ENCODE measurements at regions not wholly inside any gene's neighbourhood (a gene's known extent, or its start where the extent isn't known, plus 50 kb on each side); places are given as distances from the start of the nearest gene placed in this dataset.

DNA sequence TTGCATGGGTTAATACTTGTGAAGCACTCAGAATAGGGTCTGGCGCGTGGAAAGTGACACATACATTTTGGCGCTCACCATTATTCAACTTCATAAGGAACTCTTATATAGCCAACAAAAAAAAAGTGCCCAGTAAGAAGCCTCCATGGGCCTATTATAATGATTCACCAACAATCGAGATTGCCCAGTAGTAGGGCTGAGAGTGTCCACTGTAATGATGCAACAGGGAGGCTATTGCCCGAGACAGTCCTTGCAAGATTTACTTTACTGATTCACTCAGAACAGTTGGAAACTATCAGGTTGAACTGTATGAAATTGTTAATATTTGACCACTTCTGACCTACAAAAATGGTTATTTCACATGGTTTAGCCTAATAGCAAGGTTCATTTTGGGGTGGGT lies 86.0 kb downstream of the PJA1 start:
- Mint-ChIP-seq H3K27ac (no peak overlapping the region), H3K27me3 (peaks cover 0 to 4% (median 0%) of the 10 kb centered on the region in 3 donors), H3K4me3 (no peak overlapping the region), H3K36me3 (no peaks in the 10 kb centered on the region), H3K4me1 (no peaks in the 10 kb centered on the region), H3K9me3 (no peaks in the 10 kb centered on the region)
- ATAC-seq (ENCODE audit: low read depth in 2 of 2) (no peak), DNase-seq (no peak)

DNA sequence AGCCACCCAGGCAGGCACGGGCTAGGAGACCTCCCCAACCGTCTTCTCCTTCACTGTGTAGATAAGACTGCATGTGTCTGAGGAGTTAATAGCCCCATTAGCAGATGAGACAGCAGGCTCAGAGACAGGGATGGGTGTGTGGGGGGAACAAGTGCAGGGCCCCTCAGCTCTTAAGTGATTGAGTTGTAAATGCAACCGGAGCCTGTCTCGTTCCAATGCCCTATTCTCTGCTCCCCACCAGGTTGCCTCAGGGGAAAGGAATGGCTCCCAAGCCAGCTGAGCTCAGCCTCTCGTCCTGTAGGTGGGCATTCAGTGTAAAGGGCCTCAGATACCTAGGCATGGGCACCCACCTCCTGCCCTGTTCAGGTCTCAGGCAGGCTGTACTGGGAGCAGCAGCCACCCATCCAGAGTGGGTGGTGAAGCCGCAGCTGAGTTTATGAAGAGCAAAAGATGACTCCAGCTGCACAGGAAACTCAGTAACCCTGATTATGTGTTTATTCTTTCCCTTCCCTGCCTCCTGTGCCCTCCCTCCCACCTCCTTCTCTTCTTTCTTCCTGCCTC lies 87.3 kb downstream of the PJA1 start:
- ATAC-seq (ENCODE audit: low read depth in 2 of 2) = no peak
- Mint-ChIP-seq H3K4me1 (no peaks in the 10 kb centered on the region), H3K27ac (no peak overlapping the region)

DNA sequence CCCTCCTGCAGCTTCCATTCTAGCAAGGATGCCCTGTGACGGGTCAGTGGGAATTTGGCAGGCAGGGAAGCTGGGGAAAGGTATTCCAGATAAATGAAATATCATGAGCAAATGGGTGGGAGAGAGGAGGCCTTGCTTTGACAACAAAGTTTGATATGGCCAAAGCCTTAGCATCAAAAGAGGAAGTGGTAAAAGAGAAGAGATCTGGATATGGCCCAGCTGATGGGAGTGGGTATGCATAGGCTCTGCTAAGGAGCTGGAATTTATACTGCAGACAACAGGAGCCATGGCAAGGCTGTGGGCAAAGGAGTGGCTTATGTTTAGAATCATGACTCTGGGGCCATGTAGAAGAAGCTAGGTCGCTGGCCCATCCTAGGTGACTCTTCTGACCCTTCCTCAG lies 89.2 kb downstream of the PJA1 start:
- DNase-seq (no peak), ATAC-seq (ENCODE audit: low read depth in 2 of 2) (no peak)
- Mint-ChIP-seq H3K4me3 (no peak overlapping the region), H3K27ac (no peak overlapping the region), H3K36me3 (no peaks in the 10 kb centered on the region), H3K4me1 (no peaks in the 10 kb centered on the region), H3K9me3 (no peaks in the 10 kb centered on the region), H3K27me3 (peaks cover 0 to 4% (median 0%) of the 10 kb centered on the region in 3 donors)

More for the DNA sequence above, 87.3 kb downstream of the PJA1 start:
- no peak for DNase-seq
- H3K9me3 Mint-ChIP-seq = no peaks in the 10 kb centered on the region
- H3K36me3 Mint-ChIP-seq = no peaks in the 10 kb centered on the region
- H3K27me3 Mint-ChIP-seq = peaks cover 0 to 4% (median 0%) of the 10 kb centered on the region in 3 donors
- H3K4me3 Mint-ChIP-seq = no peak overlapping the region

DNA sequence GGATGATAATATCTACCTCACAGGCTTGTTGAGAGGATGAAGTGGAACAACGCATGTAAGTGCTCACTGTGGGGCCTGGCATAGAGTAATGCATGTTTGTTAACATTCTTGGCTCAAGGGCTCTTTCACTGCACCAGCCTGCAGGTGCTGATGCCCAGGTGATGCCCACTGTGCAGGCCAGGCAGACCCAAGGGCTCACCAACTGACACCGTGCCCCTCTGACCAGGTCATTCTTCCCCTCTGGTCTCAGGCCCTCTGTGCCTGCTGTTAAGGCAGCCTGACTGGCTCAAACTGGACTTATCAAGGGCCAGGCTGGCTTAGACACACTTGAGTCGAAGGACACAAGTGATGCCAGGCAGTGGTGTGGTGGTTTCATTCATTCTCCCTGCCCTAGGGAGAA lies 90.5 kb downstream of the PJA1 start:
- DNase-seq (no peak), ATAC-seq (ENCODE audit: low read depth in 2 of 2) (no peak)
- H3K9me3 Mint-ChIP-seq = no peaks in the 10 kb centered on the region
- H3K27me3 Mint-ChIP-seq = peaks cover 0 to 4% (median 0%) of the 10 kb centered on the region in 3 donors
- no peak overlapping the region for H3K27ac Mint-ChIP-seq
- no peaks in the 10 kb centered on the region for H3K36me3 Mint-ChIP-seq
- H3K4me3 Mint-ChIP-seq = no peak overlapping the region
- no peaks in the 10 kb centered on the region for H3K4me1 Mint-ChIP-seq

DNA sequence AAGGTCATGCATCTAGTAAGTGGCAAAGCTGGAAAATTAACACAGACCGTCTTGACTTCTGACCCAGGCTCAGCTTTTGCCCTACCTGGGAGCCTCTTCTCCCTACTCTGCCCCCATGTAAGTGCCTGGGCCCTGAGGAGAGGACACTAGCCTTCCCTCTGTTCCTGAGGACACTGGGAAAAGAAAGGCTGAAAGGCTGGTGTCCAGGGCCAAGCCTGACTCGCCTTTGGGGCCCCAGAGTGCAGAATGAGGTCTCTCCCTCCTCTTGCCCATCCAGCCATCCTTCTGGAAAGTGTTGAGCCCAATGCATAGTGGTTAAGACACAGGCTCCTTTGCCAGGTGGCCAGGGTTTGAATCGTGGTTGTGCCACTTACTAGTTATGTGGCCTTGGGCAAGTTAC lies 91.5 kb downstream of the PJA1 start:
- Mint-ChIP-seq H3K36me3 (no peaks in the 10 kb centered on the region), H3K4me3 (no peak overlapping the region), H3K27me3 (peaks cover 0 to 4% (median 0%) of the 10 kb centered on the region in 3 donors), H3K27ac (no peak overlapping the region), H3K4me1 (no peaks in the 10 kb centered on the region), H3K9me3 (no peaks in the 10 kb centered on the region)
- DNase-seq (no peak), ATAC-seq (ENCODE audit: low read depth in 2 of 2) (no peak)

DNA sequence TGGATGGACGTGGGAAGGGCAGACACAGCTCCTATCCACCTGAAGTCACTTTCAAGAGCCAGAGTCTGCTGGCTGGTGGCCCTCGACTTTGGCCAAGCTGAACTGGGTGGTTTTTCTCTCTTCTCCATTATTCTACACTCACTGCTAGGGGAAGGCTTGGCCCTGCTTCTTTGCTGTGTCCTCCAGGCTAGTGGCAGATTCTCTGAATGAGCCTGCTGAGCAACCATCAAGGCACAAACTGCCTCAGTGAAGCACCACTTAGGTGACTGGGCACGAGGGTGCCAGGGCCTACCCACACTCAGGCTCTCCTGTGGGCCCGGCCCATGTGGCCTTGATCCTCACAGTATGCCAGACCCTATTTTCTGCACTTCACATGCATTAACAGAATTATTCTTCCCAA lies 92.0 kb downstream of the PJA1 start:
- H3K36me3 Mint-ChIP-seq = no peaks in the 10 kb centered on the region
- no peak overlapping the region for H3K27ac Mint-ChIP-seq
- no peaks in the 10 kb centered on the region for H3K4me1 Mint-ChIP-seq
- H3K4me3 Mint-ChIP-seq = no peak overlapping the region
- peaks cover 0 to 4% (median 0%) of the 10 kb centered on the region in 3 donors for H3K27me3 Mint-ChIP-seq
- DNase-seq (no peak), ATAC-seq (ENCODE audit: low read depth in 2 of 2) (no peak)
- H3K9me3 Mint-ChIP-seq = no peaks in the 10 kb centered on the region

DNA sequence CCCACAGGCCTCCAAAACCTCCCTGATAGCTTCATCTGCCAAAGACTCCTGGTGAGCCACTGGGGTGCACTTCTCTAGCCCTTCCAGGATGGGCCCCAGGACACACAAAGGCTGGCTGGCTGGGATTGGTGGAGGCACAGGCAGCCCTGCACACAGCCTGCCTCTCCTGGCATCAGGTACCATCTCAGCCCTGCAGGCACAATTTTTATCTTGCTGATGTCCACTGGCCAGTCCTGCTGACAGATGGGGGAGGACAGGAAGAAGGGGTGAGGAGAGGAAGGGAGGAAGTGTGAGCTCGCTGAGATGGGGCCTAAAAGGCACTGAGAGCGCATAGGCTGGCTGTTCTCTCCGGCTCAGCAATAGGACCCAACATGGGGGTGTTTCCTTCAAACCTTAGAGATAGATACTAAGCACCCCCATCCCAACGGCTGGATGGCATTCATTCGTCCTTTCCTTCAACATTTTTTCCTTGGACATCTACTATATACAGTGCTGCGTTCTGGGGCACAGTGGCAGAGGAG lies 92.7 kb downstream of the PJA1 start:
- no peaks in the 10 kb centered on the region for H3K4me1 Mint-ChIP-seq
- no peaks in the 10 kb centered on the region for H3K9me3 Mint-ChIP-seq
- no peak overlapping the region for H3K27ac Mint-ChIP-seq
- H3K4me3 Mint-ChIP-seq = no peak overlapping the region
- DNase-seq = no peak
- H3K27me3 Mint-ChIP-seq = peaks cover 0 to 4% (median 0%) of the 10 kb centered on the region in 3 donors
- ATAC-seq (ENCODE audit: low read depth in 2 of 2) = no peak
- no peaks in the 10 kb centered on the region for H3K36me3 Mint-ChIP-seq

DNA sequence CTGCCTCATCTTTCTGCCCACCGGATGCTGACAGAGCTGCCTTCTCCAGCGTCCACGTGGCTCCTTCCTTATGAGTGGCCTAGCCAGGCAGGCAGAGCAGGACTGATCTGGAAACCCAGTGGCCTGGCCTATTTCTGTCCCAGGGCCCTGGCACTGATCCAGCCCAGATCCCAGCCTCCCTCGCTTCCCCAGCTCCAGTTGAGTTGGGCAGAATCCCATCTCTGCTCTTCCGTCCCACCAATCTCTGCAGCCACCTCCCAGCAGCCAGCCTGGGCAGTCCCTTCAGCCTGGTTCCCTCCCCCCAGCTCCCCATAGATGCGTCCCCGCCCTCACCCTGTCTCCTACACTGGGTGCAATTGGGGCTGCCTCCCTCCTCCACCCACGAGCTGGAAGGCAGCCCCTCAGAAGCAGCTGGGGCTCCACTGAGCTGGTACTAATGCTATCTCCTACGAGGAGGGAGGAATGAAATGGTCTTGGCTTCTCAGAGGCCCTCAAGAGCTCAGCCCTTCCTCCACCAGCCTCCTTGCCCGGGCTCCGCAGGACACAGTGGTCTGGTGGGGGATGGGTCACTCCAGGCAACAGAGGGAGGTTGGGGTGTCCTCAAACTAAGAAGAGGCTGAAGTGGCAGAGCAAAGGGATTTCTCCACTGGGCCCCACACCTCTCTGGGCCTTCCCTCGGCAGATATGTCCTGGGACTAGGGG lies 94.2 kb downstream of the PJA1 start:
- Mint-ChIP-seq H3K27ac (no peak overlapping the region), H3K4me1 (no peaks in the 10 kb centered on the region), H3K27me3 (no peaks in the 10 kb centered on the region), H3K4me3 (no peak overlapping the region), H3K9me3 (no peaks in the 10 kb centered on the region), H3K36me3 (no peaks in the 10 kb centered on the region)
- no peak for DNase-seq
- no peak for ATAC-seq (ENCODE audit: low read depth in 2 of 2)

DNA sequence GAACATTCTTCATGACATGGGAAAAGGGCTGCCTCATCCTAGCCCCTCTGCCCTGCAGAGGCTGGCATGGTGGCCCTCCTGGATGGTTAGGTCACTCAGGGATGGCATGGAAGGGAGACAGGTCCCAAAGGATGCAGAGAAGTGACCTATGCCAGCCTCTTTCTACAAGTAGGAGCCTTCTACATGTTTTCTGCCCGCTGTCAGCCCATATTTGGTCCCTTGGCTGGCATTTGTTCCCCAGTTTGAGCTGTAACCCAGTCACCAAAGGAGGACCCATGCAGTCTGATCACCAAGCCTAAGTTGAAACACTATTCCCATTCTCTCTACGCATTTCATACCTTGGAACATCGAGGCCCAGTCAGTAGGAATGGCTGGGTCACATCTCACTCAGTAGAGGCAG lies 95.4 kb downstream of the PJA1 start:
- Mint-ChIP-seq H3K36me3 (no peaks in the 10 kb centered on the region), H3K9me3 (no peaks in the 10 kb centered on the region), H3K27ac (no peak overlapping the region), H3K4me1 (no peaks in the 10 kb centered on the region), H3K4me3 (no peak overlapping the region), H3K27me3 (no peaks in the 10 kb centered on the region)
- ATAC-seq (ENCODE audit: low read depth in 2 of 2) (no peak), DNase-seq (no peak)

DNA sequence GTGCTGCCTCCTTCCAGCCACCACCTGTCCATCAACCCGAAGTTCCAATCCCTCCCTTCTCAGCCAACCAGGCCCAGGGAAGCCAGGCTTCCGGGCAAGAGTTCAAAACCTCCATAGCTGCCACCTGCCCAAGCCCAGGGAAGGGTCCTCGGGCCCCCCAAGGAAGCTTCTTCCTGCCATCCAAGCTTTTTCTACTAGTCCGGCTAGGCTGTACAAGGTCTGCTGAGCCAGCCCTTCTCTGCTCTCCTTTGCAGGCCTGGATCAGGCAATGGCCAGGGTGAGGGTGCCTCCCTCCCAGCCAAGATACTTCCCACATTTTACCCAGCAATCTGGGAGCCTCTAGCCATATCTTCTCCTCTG lies 96.2 kb downstream of the PJA1 start:
- peaks cover 0 to 5% (median 0%) of the 10 kb centered on the region in 7 donors for H3K9me3 Mint-ChIP-seq
- H3K36me3 Mint-ChIP-seq = no peaks in the 10 kb centered on the region
- H3K27me3 Mint-ChIP-seq = no peaks in the 10 kb centered on the region
- DNase-seq = no peak
- H3K4me1 Mint-ChIP-seq = no peaks in the 10 kb centered on the region
- no peak overlapping the region for H3K4me3 Mint-ChIP-seq
- no peak for ATAC-seq (ENCODE audit: low read depth in 2 of 2)
- H3K27ac Mint-ChIP-seq = no peak overlapping the region

DNA sequence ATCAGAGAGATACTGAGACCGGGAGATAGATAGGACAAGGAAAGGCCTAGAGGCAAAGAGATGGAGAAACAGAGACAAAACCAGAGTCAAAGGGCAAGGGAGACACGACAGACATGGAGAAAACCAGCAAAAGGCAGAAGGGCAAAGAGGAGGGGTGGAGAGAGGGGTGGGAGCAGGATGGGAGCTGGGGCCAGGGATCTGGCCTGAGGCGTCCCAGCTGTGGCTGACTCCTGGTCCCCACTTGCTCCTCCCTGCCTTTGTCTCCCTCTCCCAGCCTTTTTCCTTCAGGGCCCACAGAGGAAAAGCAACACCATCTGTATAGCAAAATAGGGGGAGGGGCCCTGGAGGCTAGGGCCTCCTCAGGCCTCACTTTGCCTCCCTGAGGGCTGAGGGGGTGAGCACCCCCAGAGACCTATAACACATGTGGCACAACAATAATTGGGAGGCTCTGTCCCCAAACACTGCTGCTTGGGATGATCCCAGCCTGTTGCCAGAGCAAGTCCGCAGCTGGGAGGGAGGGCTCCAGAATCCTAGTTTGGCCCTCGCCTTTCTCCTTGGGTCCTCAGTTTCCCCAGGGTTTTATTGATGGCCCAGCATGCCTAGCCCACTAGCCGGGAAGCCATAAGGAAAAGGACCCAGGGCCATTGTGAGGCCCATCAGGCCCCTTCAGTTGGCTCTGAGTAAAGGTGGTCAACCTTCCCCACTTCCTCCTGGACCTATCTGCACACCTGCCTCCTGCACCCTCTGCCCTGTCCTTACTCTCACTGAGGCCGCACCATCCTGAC lies 96.8 kb downstream of the PJA1 start:
- Mint-ChIP-seq H3K9me3 (peaks cover 0 to 10% (median 2%) of the 10 kb centered on the region in 7 donors), H3K27me3 (peaks cover 0 to 4% (median 0%) of the 10 kb centered on the region in 3 donors), H3K4me3 (no peak overlapping the region), H3K4me1 (no peaks in the 10 kb centered on the region), H3K27ac (peak overlapping the region in 1 of 6 donors; percentile 14), H3K36me3 (no peaks in the 10 kb centered on the region)
- no peak for ATAC-seq (ENCODE audit: low read depth in 2 of 2)
- DNase-seq = no peak

DNA sequence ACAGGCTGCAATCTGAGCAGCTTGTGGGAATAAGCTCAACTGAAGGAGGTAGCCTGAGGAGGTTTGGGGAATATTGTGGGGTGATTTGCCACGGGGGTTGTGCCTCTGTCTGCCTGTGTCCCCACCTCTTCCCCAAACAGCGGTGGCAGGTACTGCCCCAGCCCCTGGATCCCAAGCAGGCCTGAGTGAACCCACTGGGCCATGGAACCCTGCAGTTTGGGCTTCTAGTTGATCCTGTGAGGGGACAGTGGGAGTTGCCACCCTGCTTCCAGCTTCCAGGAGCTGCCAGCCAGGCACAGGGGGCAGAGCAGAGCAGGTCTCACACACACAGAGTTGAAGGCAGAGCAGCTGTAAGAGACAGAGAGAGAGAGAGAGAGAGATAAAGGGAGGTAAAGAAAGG lies 97.4 kb downstream of the PJA1 start:
- H3K4me1 Mint-ChIP-seq = no peaks in the 10 kb centered on the region
- peaks cover 0 to 10% (median 2%) of the 10 kb centered on the region in 7 donors for H3K9me3 Mint-ChIP-seq
- H3K27ac Mint-ChIP-seq = no peak overlapping the region
- peaks cover 0 to 11% (median 0%) of the 10 kb centered on the region in 3 donors for H3K27me3 Mint-ChIP-seq
- ATAC-seq (ENCODE audit: low read depth in 2 of 2) (no peak), DNase-seq (no peak)
- H3K4me3 Mint-ChIP-seq = peak overlapping the region in 1 of 8 donors; percentile 64
- no peaks in the 10 kb centered on the region for H3K36me3 Mint-ChIP-seq

DNA sequence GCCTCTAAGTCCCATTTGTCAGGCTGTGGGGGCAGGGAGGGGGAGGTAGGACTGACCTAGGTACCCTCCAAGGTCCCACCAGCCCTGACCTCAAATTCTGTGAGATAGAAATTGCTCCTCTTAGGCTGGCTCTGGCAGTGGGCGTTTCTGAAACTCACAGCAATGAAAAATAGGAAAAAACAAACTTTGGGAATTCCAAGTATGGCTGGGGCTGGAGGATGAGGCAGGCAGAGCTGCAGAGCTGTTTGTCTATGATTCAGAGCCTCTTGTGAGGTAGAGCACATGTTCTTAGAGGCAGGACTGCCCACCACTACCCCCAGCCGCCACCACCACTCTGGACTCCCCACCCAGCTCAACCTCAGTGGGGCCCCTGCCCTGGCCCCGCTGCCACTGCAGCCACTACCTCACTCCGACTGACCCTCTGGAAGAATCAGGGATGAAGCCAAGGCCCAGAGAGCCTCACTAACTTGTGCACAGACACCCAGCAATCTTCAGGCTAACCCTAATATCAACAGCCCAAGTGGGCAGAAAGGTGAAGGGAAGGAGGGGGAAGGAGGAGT lies 98.2 kb downstream of the PJA1 start:
- no peak overlapping the region for H3K4me3 Mint-ChIP-seq
- no peaks in the 10 kb centered on the region for H3K36me3 Mint-ChIP-seq

More for the DNA sequence above, 98.2 kb downstream of the PJA1 start:
- ATAC-seq (ENCODE audit: low read depth in 2 of 2) (no peak), DNase-seq (no peak)
- Mint-ChIP-seq H3K27ac (no peak overlapping the region), H3K27me3 (peaks cover 0 to 17% (median 0%) of the 10 kb centered on the region in 3 donors), H3K4me1 (no peaks in the 10 kb centered on the region), H3K9me3 (peaks cover 0 to 10% (median 2%) of the 10 kb centered on the region in 7 donors)

Measured in naive B cell (primary cell).